Lung (tissue), 11 donors: ENCODE measurements at regions not wholly inside any gene's neighbourhood (a gene's known extent, or its start where the extent isn't known, plus 50 kb on each side); places are given as distances from the start of the nearest gene placed in this dataset.

ENCODE experiments used
- ATAC-seq: fragments of 200-7000 bp; cut with Tn5 transposase; one replicate; pipeline ENCODE4 v1.9.1; 2020; ENCODE audit warnings: moderate number of reproducible peaks; ENCODE audit not compliant: insufficient read depth, low FRiP score
- DNase-seq, 3 donors: peaks; one replicate each; pipeline ENCODE4 v3.0.0-alpha.2; 2013 to 2017
- H3K27ac ChIP-seq, 2 donors: one replicate each; pipeline ENCODE4 v1.5.1; 2013; ENCODE audit warnings: mild to moderate bottlenecking in 2 of 2, moderate library complexity in 2 of 2, control low read depth in 1 of 2, inconsistent platforms in 1 of 2, low read depth in 1 of 2, low read length in 1 of 2
- H3K27me3 ChIP-seq, 3 donors: one replicate each; pipeline ENCODE4 v1.5.1; 2013; ENCODE audit warnings: low read length in 2 of 3; ENCODE audit not compliant: control insufficient read depth in 3 of 3, insufficient read depth in 3 of 3
- H3K36me3 ChIP-seq, 4 donors: one replicate each; pipeline ENCODE4 v1.5.1; 2013; ENCODE audit warnings: low read length in 4 of 4, mild to moderate bottlenecking in 1 of 4, moderate library complexity in 1 of 4; ENCODE audit not compliant: control insufficient read depth in 4 of 4, insufficient read depth in 4 of 4
- H3K4me1 ChIP-seq, 5 donors: one replicate each; pipeline ENCODE4 v1.5.1; 2013; ENCODE audit warnings: low read length in 5 of 5, mild to moderate bottlenecking in 2 of 5, moderate library complexity in 1 of 5; ENCODE audit not compliant: control insufficient read depth in 5 of 5, insufficient read depth in 5 of 5
- H3K4me3 ChIP-seq: one replicate; pipeline ENCODE4 v1.5.1; 2013; ENCODE audit warnings: mild to moderate bottlenecking, control low read depth, moderate library complexity
- H3K9ac ChIP-seq, 2 donors: one replicate each; pipeline ENCODE4 v1.5.1; 2013; ENCODE audit warnings: low read length in 2 of 2, control low read depth in 1 of 2; ENCODE audit not compliant: insufficient read depth in 1 of 2
- H3K9me3 ChIP-seq, 4 donors: one replicate each; pipeline ENCODE4 v1.5.1; 2013; ENCODE audit warnings: low read length in 3 of 4, mild to moderate bottlenecking in 1 of 4, moderate library complexity in 1 of 4; ENCODE audit not compliant: control insufficient read depth in 4 of 4, insufficient read depth in 3 of 4
- WGBS, 2 donors: extraction: QIAGEN DNeasy Blood & Tissue Kit; methylation state at CpG; one replicate each; pipeline ENCODE4 v1.1.7; 2013; 5-methylcytosine and 5-hydroxymethylcytosine counted together
- TF ChIP-seq, protein P1 (sequence below): IDR thresholded peaks from 2 replicates; pipeline ENCODE4 v1.5.1; 2012; ENCODE audit warnings: mild to moderate bottlenecking; ENCODE audit errors: control extremely low read depth, extremely low read depth
- donor health status: control.
- donor health status: control.
- donor health status: Bipolar disorder and iron deficiency.
- donor health status: healthy.
- donor health status: DM: yes; HTN: yes; CAD: no.

DNA sequence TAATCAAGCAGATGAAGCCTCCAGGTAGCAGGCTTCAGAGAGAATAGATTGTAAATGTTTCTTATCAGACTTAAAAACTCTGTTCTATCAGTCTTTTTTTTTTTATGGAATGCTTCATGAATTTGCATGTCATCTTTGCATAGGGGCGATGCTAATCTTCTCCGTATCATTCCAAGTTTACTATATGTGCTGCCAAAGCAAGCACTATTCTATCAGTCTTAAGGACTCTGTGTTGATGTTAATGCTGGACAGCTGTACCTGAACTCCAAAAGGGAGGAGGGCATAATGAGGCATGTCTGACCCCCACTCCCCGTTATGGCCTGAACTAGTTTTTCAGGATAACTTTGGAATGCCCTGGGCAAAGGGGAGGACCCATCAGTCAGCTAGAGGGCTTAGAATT lies 66.8 kb upstream of the PRRC2C start:
- peaks cover 0 to 1% (median 0%) of the 10 kb centered on the region in 5 donors for H3K4me1 ChIP-seq
- H3K36me3 ChIP-seq, result no peaks in the 10 kb centered on the region
- TF ChIP-seq, protein P1, sequence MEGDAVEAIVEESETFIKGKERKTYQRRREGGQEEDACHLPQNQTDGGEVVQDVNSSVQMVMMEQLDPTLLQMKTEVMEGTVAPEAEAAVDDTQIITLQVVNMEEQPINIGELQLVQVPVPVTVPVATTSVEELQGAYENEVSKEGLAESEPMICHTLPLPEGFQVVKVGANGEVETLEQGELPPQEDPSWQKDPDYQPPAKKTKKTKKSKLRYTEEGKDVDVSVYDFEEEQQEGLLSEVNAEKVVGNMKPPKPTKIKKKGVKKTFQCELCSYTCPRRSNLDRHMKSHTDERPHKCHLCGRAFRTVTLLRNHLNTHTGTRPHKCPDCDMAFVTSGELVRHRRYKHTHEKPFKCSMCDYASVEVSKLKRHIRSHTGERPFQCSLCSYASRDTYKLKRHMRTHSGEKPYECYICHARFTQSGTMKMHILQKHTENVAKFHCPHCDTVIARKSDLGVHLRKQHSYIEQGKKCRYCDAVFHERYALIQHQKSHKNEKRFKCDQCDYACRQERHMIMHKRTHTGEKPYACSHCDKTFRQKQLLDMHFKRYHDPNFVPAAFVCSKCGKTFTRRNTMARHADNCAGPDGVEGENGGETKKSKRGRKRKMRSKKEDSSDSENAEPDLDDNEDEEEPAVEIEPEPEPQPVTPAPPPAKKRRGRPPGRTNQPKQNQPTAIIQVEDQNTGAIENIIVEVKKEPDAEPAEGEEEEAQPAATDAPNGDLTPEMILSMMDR, result no peak
- H3K4me3 ChIP-seq, result no peak overlapping the region
- H3K9ac ChIP-seq, result no peak overlapping the region
- H3K9me3 ChIP-seq, result no peaks in the 10 kb centered on the region
- no peaks in the 10 kb centered on the region for H3K27me3 ChIP-seq
- ATAC-seq (no peak), DNase-seq (no peak)
- H3K27ac ChIP-seq, result no peak overlapping the region
- 82 to 93% methylated on average over 3 of the region's 3 CpGs for WGBS, 2 donors

DNA sequence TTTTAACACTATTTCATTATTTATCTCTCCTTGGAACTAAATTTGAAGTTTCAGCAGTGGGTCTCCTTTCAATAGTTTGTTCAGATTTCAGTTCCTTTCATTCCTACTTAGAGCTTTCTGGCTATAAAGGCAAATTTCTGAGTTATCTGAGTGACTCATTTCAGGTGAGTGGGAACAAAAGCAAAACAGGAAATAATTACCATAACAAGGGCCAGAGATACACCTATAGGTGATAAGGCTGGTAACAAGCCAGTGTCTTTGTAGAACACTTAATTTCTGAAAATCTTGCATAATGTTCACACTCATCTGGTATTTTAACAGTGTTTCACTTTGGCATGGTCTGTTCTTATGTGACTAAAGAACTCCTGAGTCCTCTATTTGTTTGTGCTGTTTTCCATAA lies 64.5 kb upstream of the PRRC2C start:
- peaks cover 0 to 1% (median 0%) of the 10 kb centered on the region in 5 donors for H3K4me1 ChIP-seq

DNA sequence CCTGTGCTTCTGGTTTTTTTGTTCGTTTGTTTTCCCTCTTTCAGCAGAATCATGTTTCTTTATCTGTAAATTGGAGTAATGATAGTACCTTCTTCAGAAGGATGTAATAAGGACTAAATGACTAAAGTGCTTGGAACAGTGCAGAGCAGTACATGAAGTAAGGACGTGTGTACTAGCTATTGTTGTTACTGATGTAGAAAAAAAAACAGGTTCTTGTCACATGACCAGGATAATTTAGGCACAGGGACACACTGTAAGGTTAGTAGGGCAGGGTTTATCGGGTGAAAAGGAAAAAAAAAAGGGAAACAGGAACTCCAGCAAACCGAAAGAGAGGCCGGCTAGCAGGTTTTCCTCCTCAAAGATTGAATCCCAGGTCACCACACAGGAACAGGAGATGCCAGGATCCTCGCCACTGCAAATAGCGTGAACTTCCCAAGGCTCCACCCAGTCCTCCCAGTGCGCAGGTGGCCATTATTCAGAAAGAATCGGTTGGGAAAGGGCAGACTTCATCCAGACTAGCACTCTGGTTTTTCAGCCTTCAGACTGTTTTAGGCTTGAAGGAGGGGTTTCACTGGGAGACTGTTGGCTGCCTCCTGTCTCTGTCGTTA lies 63.8 kb upstream of the PRRC2C start:
- no peak overlapping the region for H3K4me3 ChIP-seq
- peaks cover 0 to 1% (median 0%) of the 10 kb centered on the region in 5 donors for H3K4me1 ChIP-seq
- ATAC-seq (no peak), DNase-seq (no peak)
- no peaks in the 10 kb centered on the region for H3K36me3 ChIP-seq
- no peak overlapping the region for H3K27ac ChIP-seq
- H3K9ac ChIP-seq, result no peak overlapping the region
- no peaks in the 10 kb centered on the region for H3K9me3 ChIP-seq
- TF ChIP-seq, protein P1, result no peak
- WGBS, 2 donors, result 66 to 70% methylated on average over 10 of the region's 10 CpGs
- H3K27me3 ChIP-seq, result no peaks in the 10 kb centered on the region

More for the DNA sequence above, 64.5 kb upstream of the PRRC2C start:
- Histone ChIP-seq H3K4me3 (no peak overlapping the region), H3K9me3 (no peaks in the 10 kb centered on the region), H3K9ac (no peak overlapping the region), H3K27ac (no peak overlapping the region), H3K36me3 (no peaks in the 10 kb centered on the region), H3K27me3 (no peaks in the 10 kb centered on the region)
- no peak for DNase-seq
- TF ChIP-seq, protein P1, result no peak
- no peak for ATAC-seq

DNA sequence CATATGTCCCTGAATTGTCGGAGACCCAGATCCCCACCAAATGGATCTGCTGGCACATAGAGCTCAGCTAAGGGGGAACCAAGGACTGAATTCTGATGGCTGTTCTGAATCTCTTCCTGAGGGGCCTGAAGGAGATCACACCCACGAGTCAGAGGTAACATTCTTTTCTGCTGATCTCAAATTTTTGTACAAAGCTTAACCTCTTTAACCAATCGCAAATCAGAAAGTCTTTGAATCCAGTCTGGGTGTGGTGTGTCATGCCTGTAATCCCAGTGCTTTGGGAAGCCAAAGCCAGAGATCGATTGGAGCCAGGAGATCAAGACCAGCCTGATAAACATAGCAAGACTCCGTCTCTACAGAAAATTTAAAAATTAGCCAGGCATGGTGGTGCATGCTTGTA lies 62.8 kb upstream of the PRRC2C start:
- H3K4me3 ChIP-seq, result no peak overlapping the region
- TF ChIP-seq, protein P1, result no peak
- no peak overlapping the region for H3K27ac ChIP-seq
- no peaks in the 10 kb centered on the region for H3K27me3 ChIP-seq
- no peaks in the 10 kb centered on the region for H3K36me3 ChIP-seq
- 67 to 80% methylated on average over 5 of the region's 5 CpGs for WGBS, 2 donors
- H3K9ac ChIP-seq, result no peak overlapping the region
- ATAC-seq (no peak), DNase-seq (no peak)
- peaks cover 0 to 1% (median 0%) of the 10 kb centered on the region in 5 donors for H3K4me1 ChIP-seq
- H3K9me3 ChIP-seq, result no peaks in the 10 kb centered on the region
